Thyroid gland (tissue), 4 donors: ENCODE measurements at regions not wholly inside any gene's neighbourhood (a gene's known extent, or its start where the extent isn't known, plus 50 kb on each side); places are given as distances from the start of the nearest gene placed in this dataset.

ENCODE experiments used
- DNase-seq, 2 donors: peaks; one replicate each; pipeline ENCODE4 v3.0.0-alpha.2; 2019
- H3K27ac ChIP-seq, 3 donors: fragments of 200-600 bp; sonication (generic); 1 replicate in 2 of 3; 2 replicates in 1 of 3; pipeline ENCODE4 v1.5.1; 2016 to 2019; ENCODE audit warnings: mild to moderate bottlenecking in 1 of 3, moderate library complexity in 1 of 3
- H3K27me3 ChIP-seq: fragments of 200-600 bp; sonication (generic); one replicate; pipeline ENCODE4 v1.5.1; 2019
- H3K36me3 ChIP-seq, 2 donors: fragments of 200-600 bp; sonication (generic); one replicate each; pipeline ENCODE4 v1.5.1; 2016 to 2019
- H3K4me1 ChIP-seq, 2 donors: fragments of 200-600 bp; sonication (generic); one replicate each; pipeline ENCODE4 v1.5.1; 2017 to 2019
- H3K4me3 ChIP-seq, 3 donors: fragments of 200-600 bp; sonication (generic); replicated peaks in 1 of 3; 1 replicate in 2 of 3; 2 replicates in 1 of 3; pipeline ENCODE4 v1.5.1; 2016; ENCODE audit warnings: mild to moderate bottlenecking in 1 of 3
- H3K9me3 ChIP-seq: fragments of 200-600 bp; sonication (generic); one replicate; pipeline ENCODE4 v1.5.1; 2017
- CTCF ChIP-seq, 6 experiments: fragments of 200-600 bp in 3 of 6; fragments of 450-650 bp in 3 of 6; sonication (generic) in 3 of 6; IDR thresholded peaks; one replicate each; pipeline ENCODE4 v1.5.1; 2016 to 2019; ENCODE audit warnings: antibody characterized with exemption in 6 of 6, mild to moderate bottlenecking in 2 of 6, inconsistent platforms in 1 of 6, moderate library complexity in 1 of 6
- POLR2A ChIP-seq, 2 donors: fragments of 450-650 bp; IDR thresholded peaks; one replicate each; pipeline ENCODE4 v1.6.1; 2017; ENCODE audit warnings: antibody characterized with exemption in 2 of 2, mild to moderate bottlenecking in 2 of 2, moderate library complexity in 1 of 2
- WGBS, 2 donors: methylation state at CpG; one replicate each; pipeline ENCODE4 v1.1.5; 2017; 5-methylcytosine and 5-hydroxymethylcytosine counted together
- intact Hi-C: fragments of 100-400 bp; cut with DNase I; formaldehyde crosslinking; loops from one replicate; pipeline ENCODE4 v1.15.1; 2023

GRCh38 chr20:11347738-11348137 is 570.0 kb upstream of the BTBD3 start:
- no peak for TF ChIP-seq CTCF (IDR thresholded peaks at IDR 0.05)
- no peak overlapping the region for H3K27ac ChIP-seq

GRCh38 chr20:11350126-11351005 is 567.3 kb upstream of the BTBD3 start:
- no peak overlapping the region for H3K4me3 ChIP-seq
- H3K27ac ChIP-seq, result no peak overlapping the region
- DNase-seq, result no peak
- H3K27me3 ChIP-seq, result no peaks in the 10 kb centered on the region
- no peak for TF ChIP-seq CTCF (IDR thresholded peaks at IDR 0.05)
- TF ChIP-seq POLR2A (IDR thresholded peaks at IDR 0.05), result no peak
- no peaks in the 10 kb centered on the region for H3K9me3 ChIP-seq
- 68 to 73% methylated on average over 7 of the region's 7 CpGs for WGBS, 2 donors
- H3K4me1 ChIP-seq, result peaks cover 0 to 9% of the 10 kb centered on the region in 2 donors
- intact Hi-C loops, result no loop called here
- H3K36me3 ChIP-seq, result no peaks in the 10 kb centered on the region

More at GRCh38 chr20:11347738-11348137, 570.0 kb upstream of the BTBD3 start:
- H3K4me1 ChIP-seq, result peaks cover 0 to 9% of the 10 kb centered on the region in 2 donors
- intact Hi-C loops, result no loop called here
- H3K9me3 ChIP-seq, result no peaks in the 10 kb centered on the region
- H3K27me3 ChIP-seq, result no peaks in the 10 kb centered on the region
- H3K4me3 ChIP-seq, result no peak overlapping the region
- 79 to 85% methylated on average over 4 of the region's 4 CpGs for WGBS, 2 donors
- no peaks in the 10 kb centered on the region for H3K36me3 ChIP-seq
- no peak for DNase-seq

- DNase-seq, result no peak
- TF ChIP-seq CTCF (IDR thresholded peaks at IDR 0.05), result no peak
- TF ChIP-seq POLR2A (IDR thresholded peaks at IDR 0.05), result no peak
- H3K27me3 ChIP-seq, result no peaks in the 10 kb centered on the region
- no peaks in the 10 kb centered on the region for H3K9me3 ChIP-seq
- intact Hi-C loops, result no loop called here
- H3K27ac ChIP-seq, result no peak overlapping the region
- peaks cover 0 to 9% of the 10 kb centered on the region in 2 donors for H3K4me1 ChIP-seq
- no peaks in the 10 kb centered on the region for H3K36me3 ChIP-seq
- no peak overlapping the region for H3K4me3 ChIP-seq
Measured at GRCh38 chr20:11352041-11352440, 565.7 kb upstream of the BTBD3 start.

- TF ChIP-seq CTCF (IDR thresholded peaks at IDR 0.05), result no peak
- TF ChIP-seq POLR2A (IDR thresholded peaks at IDR 0.05), result no peak
- intact Hi-C loops, result no loop called here
- H3K9me3 ChIP-seq, result no peaks in the 10 kb centered on the region
- H3K4me3 ChIP-seq, result no peak overlapping the region
- WGBS, 2 donors, result 88 to 91% methylated on average over 4 of the region's 4 CpGs
- H3K27ac ChIP-seq, result no peak overlapping the region
- no peaks in the 10 kb centered on the region for H3K36me3 ChIP-seq
- no peaks in the 10 kb centered on the region for H3K27me3 ChIP-seq
- DNase-seq, result no peak
- peaks cover 0 to 9% of the 10 kb centered on the region in 2 donors for H3K4me1 ChIP-seq
Measured at GRCh38 chr20:11354846-11355245, 562.8 kb upstream of the BTBD3 start.

- H3K36me3 ChIP-seq, result no peaks in the 10 kb centered on the region
- no peak for TF ChIP-seq POLR2A (IDR thresholded peaks at IDR 0.05)
- TF ChIP-seq CTCF (IDR thresholded peaks at IDR 0.05), result no peak
- no peak overlapping the region for H3K27ac ChIP-seq
- intact Hi-C loops, result no loop called here
- DNase-seq, result no peak
- 77 to 83% methylated on average over 3 of the region's 3 CpGs for WGBS, 2 donors
- H3K4me1 ChIP-seq, result peaks cover 0 to 6% of the 10 kb centered on the region in 2 donors
- H3K9me3 ChIP-seq, result no peaks in the 10 kb centered on the region
- H3K27me3 ChIP-seq, result no peaks in the 10 kb centered on the region
- H3K4me3 ChIP-seq, result no peak overlapping the region
Measured at GRCh38 chr20:11355345-11355744, 562.3 kb upstream of the BTBD3 start.
